H9 (cell line): ENCODE measurements at regions not wholly inside any gene's neighbourhood (a gene's known extent, or its start where the extent isn't known, plus 50 kb on each side); places are given as distances from the start of the nearest gene placed in this dataset.

Experiments
- DNase-seq: peaks from one replicate; pipeline ENCODE4 v3.0.0-alpha.2; 2017
- H2AFZ ChIP-seq: one replicate; pipeline ENCODE4 v1.6.1; 2013; ENCODE audit warnings: mild to moderate bottlenecking, low read length, control low read depth, moderate library complexity
- H2AK5ac ChIP-seq: 2 replicates; pipeline ENCODE4 v1.6.1; 2013; ENCODE audit warnings: low read length, control low read depth, mixed read lengths; ENCODE audit not compliant: insufficient read length
- H2BK120ac ChIP-seq: one replicate; pipeline ENCODE4 v1.6.1; 2013; ENCODE audit warnings: low read depth, mild to moderate bottlenecking, low read length, control low read depth, inconsistent platforms; ENCODE audit not compliant: poor library complexity, severe bottlenecking
- H2BK12ac ChIP-seq: 2 replicates; pipeline ENCODE4 v1.6.1; 2013; ENCODE audit warnings: low read length, control low read depth, mixed read lengths, low read depth; ENCODE audit not compliant: insufficient read length
- H2BK15ac ChIP-seq: 2 replicates; pipeline ENCODE4 v1.6.1; 2013; ENCODE audit warnings: low read depth, low read length, control low read depth
- H2BK20ac ChIP-seq: one replicate; pipeline ENCODE4 v1.6.1; 2013; ENCODE audit warnings: low read depth, mild to moderate bottlenecking, low read length, control low read depth, inconsistent platforms; ENCODE audit not compliant: poor library complexity, severe bottlenecking
- H2BK5ac ChIP-seq: 2 replicates; pipeline ENCODE4 v1.6.1; 2013; ENCODE audit warnings: low read length, control low read depth, mixed read lengths; ENCODE audit not compliant: insufficient read length
- H3K14ac ChIP-seq: 2 replicates; pipeline ENCODE4 v1.6.1; 2013; ENCODE audit warnings: low read length, control low read depth; ENCODE audit not compliant: insufficient read depth
- H3K18ac ChIP-seq: 2 replicates; pipeline ENCODE4 v1.6.1; 2013; ENCODE audit warnings: low read depth, mild to moderate bottlenecking, mixed read lengths, low read length, control low read depth; ENCODE audit not compliant: insufficient read length
- H3K23ac ChIP-seq: 2 replicates; pipeline ENCODE4 v1.6.1; 2013; ENCODE audit warnings: low read length, control low read depth, mixed read lengths, low read depth; ENCODE audit not compliant: insufficient read length
- H3K23me2 ChIP-seq: 2 replicates; pipeline ENCODE4 v1.6.1; 2013; ENCODE audit warnings: low read depth, mild to moderate bottlenecking, mixed read lengths, low read length, control low read depth; ENCODE audit not compliant: insufficient read length, poor library complexity, severe bottlenecking
- H3K27ac ChIP-seq: 2 replicates; pipeline ENCODE4 v1.5.1; 2013; ENCODE audit warnings: low read length, control low read depth, mixed read lengths, low read depth; ENCODE audit not compliant: insufficient read length
- H3K27me3 ChIP-seq: 2 replicates; pipeline ENCODE4 v1.6.1; 2013; ENCODE audit warnings: low read length, control low read depth, inconsistent platforms; ENCODE audit not compliant: insufficient read depth
- H3K4ac ChIP-seq: 2 replicates; pipeline ENCODE4 v1.6.1; 2013; ENCODE audit warnings: low read depth, mild to moderate bottlenecking, control low read depth, inconsistent platforms, low read length, moderate library complexity
- H3K4me1 ChIP-seq: 2 replicates; pipeline ENCODE4 v1.6.1; 2013; ENCODE audit warnings: low read length, control low read depth, inconsistent platforms; ENCODE audit not compliant: insufficient read depth
- H3K4me2 ChIP-seq: 2 replicates; pipeline ENCODE4 v1.6.1; 2013; ENCODE audit warnings: low read length, control low read depth, mixed read lengths; ENCODE audit not compliant: insufficient read length, insufficient read depth
- H3K56ac ChIP-seq: 2 replicates; pipeline ENCODE4 v1.6.1; 2013; ENCODE audit warnings: low read depth, mild to moderate bottlenecking, mixed read lengths, low read length, control low read depth; ENCODE audit not compliant: insufficient read length
- H3K79me1 ChIP-seq: 2 replicates; pipeline ENCODE4 v1.6.1; 2013; ENCODE audit warnings: low read depth, mild to moderate bottlenecking, moderate library complexity, low read length, control low read depth, inconsistent platforms; ENCODE audit not compliant: insufficient read depth, poor library complexity, severe bottlenecking
- H3K79me2 ChIP-seq: 2 replicates; pipeline ENCODE4 v1.6.1; 2013; ENCODE audit warnings: low read length, control low read depth, inconsistent platforms; ENCODE audit not compliant: insufficient read depth
- H3K9ac ChIP-seq: 2 replicates; pipeline ENCODE4 v1.6.1; 2013; ENCODE audit warnings: low read length, control low read depth, mixed read lengths; ENCODE audit not compliant: insufficient read length; ENCODE audit errors: extremely low read depth
- H3K9me3 ChIP-seq: one replicate; pipeline ENCODE4 v1.6.1; 2013; ENCODE audit warnings: low read depth, low read length, inconsistent platforms; ENCODE audit not compliant: control insufficient read depth
- H3T11ph ChIP-seq: one replicate; pipeline ENCODE4 v1.6.1; 2013; ENCODE audit warnings: mild to moderate bottlenecking, low read length, control low read depth, inconsistent platforms
- H4K20me1 ChIP-seq: one replicate; pipeline ENCODE4 v1.6.1; 2013; ENCODE audit not compliant: control insufficient read depth, insufficient read length, insufficient read depth
- H4K5ac ChIP-seq: 2 replicates; pipeline ENCODE4 v1.6.1; 2013; ENCODE audit warnings: low read depth, mild to moderate bottlenecking, mixed read lengths, low read length, control low read depth; ENCODE audit not compliant: insufficient read length
- H4K8ac ChIP-seq: replicated peaks from 2 replicates; pipeline ENCODE4 v1.6.1; 2013; ENCODE audit warnings: low read length, control low read depth, mixed read lengths, low read depth; ENCODE audit not compliant: insufficient read length
- H4K91ac ChIP-seq: 2 replicates; pipeline ENCODE4 v1.6.1; 2013; ENCODE audit warnings: low read depth, mild to moderate bottlenecking, moderate library complexity, mixed read lengths, low read length, control low read depth; ENCODE audit not compliant: insufficient read length
- H3K27ac Mint-ChIP-seq, 3 experiments: 2 replicates in 2 of 3; 3 replicates in 1 of 3; pipeline ENCODE4 v1.8.0; 2020 to 2021; ENCODE audit warnings: mixed read lengths in 3 of 3, mild to moderate bottlenecking in 1 of 3, moderate library complexity in 1 of 3
- H3K27me3 Mint-ChIP-seq: 2 replicates; pipeline ENCODE4 v1.8.0; 2021; ENCODE audit warnings: low read depth, mild to moderate bottlenecking, moderate library complexity, mixed read lengths
- H3K36me3 Mint-ChIP-seq, 3 experiments: 2 replicates in 2 of 3; 3 replicates in 1 of 3; pipeline ENCODE4 v1.8.0; 2020 to 2021; ENCODE audit warnings: low read depth in 3 of 3, mixed read lengths in 3 of 3; ENCODE audit not compliant: insufficient read depth in 1 of 3
- H3K4me1 Mint-ChIP-seq, 2 experiments: 2 replicates each; pipeline ENCODE4 v1.8.0; 2020; ENCODE audit warnings: mixed read lengths in 2 of 2
- H3K4me3 Mint-ChIP-seq, 2 experiments: 2 replicates in 1 of 2; 3 replicates in 1 of 2; pipeline ENCODE4 v1.8.0; 2020 to 2021; ENCODE audit warnings: mild to moderate bottlenecking in 2 of 2, mixed read lengths in 2 of 2, moderate library complexity in 1 of 2
- H3K9me3 Mint-ChIP-seq, 2 experiments: 2 replicates in 1 of 2; 3 replicates in 1 of 2; pipeline ENCODE4 v1.8.0; 2020; ENCODE audit warnings: mild to moderate bottlenecking in 2 of 2, mixed read lengths in 2 of 2, moderate library complexity in 1 of 2
- CTCF ChIP-seq: fragments of 200-600 bp; sonication (generic); conservative IDR thresholded peaks from 3 replicates; pipeline ENCODE4 v1.8.0; 2021; ENCODE audit warnings: antibody characterized with exemption, mild to moderate bottlenecking
- WGBS: extraction: QIAGEN DNeasy Blood & Tissue Kit; methylation state at CpG from one replicate; pipeline ENCODE4 v1.1.7; 2013; ENCODE audit warnings: missing lambda C conversion rate, low lambda C conversion rate, mixed read lengths; ENCODE audit not compliant: insufficient read length; ENCODE audit errors: extremely low coverage; 5-methylcytosine and 5-hydroxymethylcytosine counted together

- no peak for DNase-seq
- no peak overlapping the region for H4K91ac ChIP-seq
- no peak for TF ChIP-seq CTCF
- Mint-ChIP-seq H3K27me3 (no peaks in the 10 kb centered on the region; the same call in none of the 2 replicates), H3K4me1 (no peaks in the 10 kb centered on the region), H3K4me3 (no peak overlapping the region), H3K9me3 (no peaks in the 10 kb centered on the region), H3K27ac (no peak overlapping the region), H3K36me3 (no peaks in the 10 kb centered on the region)
- no peak overlapping the region for H3K4ac ChIP-seq
- no peak overlapping the region for H3K27ac ChIP-seq
- H3K56ac ChIP-seq, result no peak overlapping the region
- no peaks in the 10 kb centered on the region for H3K4me1 ChIP-seq
- H3K4me2 ChIP-seq, result no peak overlapping the region
- no peaks in the 10 kb centered on the region for H3K79me2 ChIP-seq
- no peaks in the 10 kb centered on the region for H3K9me3 ChIP-seq
- H4K20me1 ChIP-seq, result no peaks in the 10 kb centered on the region
- H2BK20ac ChIP-seq, result no peak overlapping the region
- H4K8ac ChIP-seq, result no peak overlapping the region
- no peak overlapping the region for H3T11ph ChIP-seq
- no peaks in the 10 kb centered on the region for H3K27me3 ChIP-seq
- no CpG with 5 or more reads among the region's 2 CpGs for WGBS
- no peak overlapping the region for H3K23ac ChIP-seq
- H3K23me2 ChIP-seq, result no peaks in the 10 kb centered on the region
- no peak overlapping the region for H2AK5ac ChIP-seq
- no peak overlapping the region for H2BK5ac ChIP-seq
- H3K18ac ChIP-seq, result no peak overlapping the region
- H3K14ac ChIP-seq, result no peak overlapping the region
- no peak overlapping the region for H2BK12ac ChIP-seq
- H2AFZ ChIP-seq, result no peak overlapping the region
- no peak overlapping the region for H2BK15ac ChIP-seq
- H2BK120ac ChIP-seq, result no peak overlapping the region
- H4K5ac ChIP-seq, result no peak overlapping the region
- H3K9ac ChIP-seq, result no peak overlapping the region
- H3K79me1 ChIP-seq, result no peaks in the 10 kb centered on the region
These were observed 206.3 kb upstream of the PRSS1 start for GRCh38 chr7:142542942-142543341.
